ENCODE measurements at regions not wholly inside any gene's neighbourhood (a gene's known extent, or its start where the extent isn't known, plus 50 kb on each side); places are given as distances from the start of the nearest gene placed in this dataset.
"Not testable (repeated sequence)": the region's sequence is repeated elsewhere in the genome, so short reads cannot be mapped to it uniquely, and the experiment has no call there.

GRCh38 chrX:125533352-125533751, 213.7 kb downstream of the TEX13C start:
- DNase-seq (ENCODE audit: low read depth) = no peak
- TF ChIP-seq CTCF (IDR thresholded peaks at IDR 0.05; ENCODE audit: low read depth, low read length, missing control alignments) = no peak

GRCh38 chrX:125544031-125544660, 224.5 kb downstream of the TEX13C start:
- no peak for TF ChIP-seq CTCF (IDR thresholded peaks at IDR 0.05; ENCODE audit: low read depth, low read length, missing control alignments)
- DNase-seq (ENCODE audit: low read depth) = no peak
- H3K4me3 ChIP-seq (ENCODE audit: low read depth, low read length) = no peak overlapping the region

More at GRCh38 chrX:125533352-125533751, 213.7 kb downstream of the TEX13C start:
- H3K4me3 ChIP-seq (ENCODE audit: low read depth, low read length) = no peak overlapping the region

GRCh38 chrX:125544856-125545255, 225.2 kb downstream of the TEX13C start:
- DNase-seq (ENCODE audit: low read depth) = no peak
- no peak for TF ChIP-seq CTCF (IDR thresholded peaks at IDR 0.05; ENCODE audit: low read depth, low read length, missing control alignments)
- H3K4me3 ChIP-seq (ENCODE audit: low read depth, low read length) = no peak overlapping the region

GRCh38 chrX:125577479-125577878, 257.8 kb downstream of the TEX13C start:
- no peak overlapping the region for H3K4me3 ChIP-seq (ENCODE audit: low read depth, low read length)
- no peak for TF ChIP-seq CTCF (IDR thresholded peaks at IDR 0.05; ENCODE audit: low read depth, low read length, missing control alignments)
- DNase-seq (ENCODE audit: low read depth) = no peak

GRCh38 chrX:125604448-125604847, 284.8 kb downstream of the TEX13C start:
- no peak for TF ChIP-seq CTCF (IDR thresholded peaks at IDR 0.05; ENCODE audit: low read depth, low read length, missing control alignments)
- DNase-seq (ENCODE audit: low read depth) = no peak
- H3K4me3 ChIP-seq (ENCODE audit: low read depth, low read length) = no peak overlapping the region

- DNase-seq (ENCODE audit: low read depth) = no peak
- no peak for TF ChIP-seq CTCF (IDR thresholded peaks at IDR 0.05; ENCODE audit: low read depth, low read length, missing control alignments)
- H3K4me3 ChIP-seq (ENCODE audit: low read depth, low read length) = no peak overlapping the region
These were observed 285.5 kb downstream of the TEX13C start for GRCh38 chrX:125605145-125605544.

GRCh38 chrX:125614591-125615343, 295.1 kb downstream of the TEX13C start:
- not testable (repeated sequence) for DNase-seq (ENCODE audit: low read depth); H3K4me3 ChIP-seq (ENCODE audit: low read depth, low read length)
